Osteocyte (in vitro differentiated cells): ENCODE measurements at regions not wholly inside any gene's neighbourhood (a gene's known extent, or its start where the extent isn't known, plus 50 kb on each side); places are given as distances from the start of the nearest gene placed in this dataset.

Source experiments
- DNase-seq: peaks from one replicate; pipeline ENCODE4 v3.0.0; 2021; ENCODE audit warnings: mixed read lengths; ENCODE audit not compliant: unreplicated experiment; ENCODE audit errors: extremely low spot score
- H3K27ac Mint-ChIP-seq: one replicate; pipeline ENCODE4 v1.8.0; 2021; ENCODE audit warnings: mild to moderate bottlenecking, mixed read lengths; ENCODE audit not compliant: unreplicated experiment
- H3K27me3 Mint-ChIP-seq: one replicate; pipeline ENCODE4 v1.8.0; 2021; ENCODE audit warnings: mixed read lengths; ENCODE audit not compliant: unreplicated experiment
- H3K36me3 Mint-ChIP-seq: one replicate; pipeline ENCODE4 v1.8.0; 2021; ENCODE audit warnings: mixed read lengths; ENCODE audit not compliant: unreplicated experiment
- H3K4me1 Mint-ChIP-seq: one replicate; pipeline ENCODE4 v1.8.0; 2021; ENCODE audit warnings: mixed read lengths; ENCODE audit not compliant: unreplicated experiment
- H3K4me3 Mint-ChIP-seq: one replicate; pipeline ENCODE4 v1.8.0; 2021; ENCODE audit warnings: mild to moderate bottlenecking, moderate library complexity, mixed read lengths; ENCODE audit not compliant: unreplicated experiment
- H3K9me3 Mint-ChIP-seq: one replicate; pipeline ENCODE4 v1.8.0; 2021; ENCODE audit warnings: mixed read lengths; ENCODE audit not compliant: unreplicated experiment
- CTCF ChIP-seq: fragments of 200-600 bp; sonication (generic); IDR thresholded peaks from 2 replicates; pipeline ENCODE4 v1.5.0; 2021; ENCODE audit warnings: antibody characterized with exemption, mild to moderate bottlenecking, moderate library complexity

- DNase-seq, result no peak
- Mint-ChIP-seq H3K27me3 (peaks cover 5% of the 10 kb centered on the region), H3K36me3 (no peaks in the 10 kb centered on the region), H3K4me3 (no peak overlapping the region), H3K9me3 (no peaks in the 10 kb centered on the region), H3K27ac (no peak overlapping the region), H3K4me1 (peaks cover 26% of the 10 kb centered on the region)
- no peak for TF ChIP-seq CTCF
These were observed 90.7 kb downstream of the FAM76B start for GRCh38 chr11:95698676-95699557.

- Mint-ChIP-seq H3K4me3 (no peak overlapping the region), H3K9me3 (no peaks in the 10 kb centered on the region), H3K4me1 (peaks cover 26% of the 10 kb centered on the region), H3K27me3 (peaks cover 5% of the 10 kb centered on the region), H3K27ac (no peak overlapping the region), H3K36me3 (peaks cover 2% of the 10 kb centered on the region)
- TF ChIP-seq CTCF, result no peak
- no peak for DNase-seq
These were observed 91.8 kb downstream of the FAM76B start for GRCh38 chr11:95697614-95698408.

GRCh38 chr11:95695181-95695580 is 94.4 kb downstream of the FAM76B start:
- no peak overlapping the region for H3K27ac Mint-ChIP-seq
- H3K9me3 Mint-ChIP-seq, result no peaks in the 10 kb centered on the region
- H3K27me3 Mint-ChIP-seq, result peaks cover 5% of the 10 kb centered on the region
- H3K4me3 Mint-ChIP-seq, result no peak overlapping the region
- TF ChIP-seq CTCF, result no peak
- DNase-seq, result no peak
- H3K36me3 Mint-ChIP-seq, result peaks cover 2% of the 10 kb centered on the region
- H3K4me1 Mint-ChIP-seq, result peaks cover 15% of the 10 kb centered on the region

GRCh38 chr11:95693298-95693697 is 96.3 kb downstream of the FAM76B start:
- H3K27me3 Mint-ChIP-seq, result peaks cover 5% of the 10 kb centered on the region
- peaks cover 2% of the 10 kb centered on the region for H3K36me3 Mint-ChIP-seq
- H3K27ac Mint-ChIP-seq, result no peak overlapping the region
- no peaks in the 10 kb centered on the region for H3K9me3 Mint-ChIP-seq
- H3K4me1 Mint-ChIP-seq, result peaks cover 2% of the 10 kb centered on the region
- DNase-seq, result no peak
- no peak overlapping the region for H3K4me3 Mint-ChIP-seq
- no peak for TF ChIP-seq CTCF
